Bronchial epithelial cell (primary cell): ENCODE measurements at regions not wholly inside any gene's neighbourhood (a gene's known extent, or its start where the extent isn't known, plus 50 kb on each side); places are given as distances from the start of the nearest gene placed in this dataset.

Experiments
- DNase-seq: peaks from one replicate; pipeline ENCODE4 v3.0.0-alpha.2; 2010; ENCODE audit warnings: low read depth
- FAIRE-seq: peaks from 2 replicates; lab custom pipeline; 2011; peaks lifted over from hg19 to GRCh38; lab: Jason Lieb, UNC
- H3K27me3 ChIP-seq: 2 replicates; pipeline ENCODE4 v1.5.1; 2011; ENCODE audit warnings: low read length; ENCODE audit not compliant: control insufficient read depth, insufficient read depth
- H3K36me3 ChIP-seq: 2 replicates; pipeline ENCODE4 v1.5.1; 2011; ENCODE audit warnings: low read length; ENCODE audit not compliant: control insufficient read depth, insufficient read depth
- H3K4me3 ChIP-seq: 2 replicates; pipeline ENCODE4 v1.5.1; 2011; ENCODE audit warnings: mild to moderate bottlenecking, low read depth, low read length, control low read depth
- CTCF ChIP-seq: IDR thresholded peaks from 2 replicates; pipeline ENCODE4 v1.5.1; 2011; ENCODE audit warnings: mild to moderate bottlenecking, moderate library complexity, low read length, control low read depth, inconsistent platforms; ENCODE audit not compliant: insufficient read depth, severe bottlenecking

- FAIRE-seq, result no peak
- no peak overlapping the region for H3K4me3 ChIP-seq
- H3K36me3 ChIP-seq, result no peaks in the 10 kb centered on the region
- peaks cover 5% of the 10 kb centered on the region for H3K27me3 ChIP-seq
- TF ChIP-seq CTCF, result no peak
- no peak for DNase-seq
Observed at GRCh38 chr2:120520454-120520853, 174.5 kb downstream of the INHBB start.

- Histone ChIP-seq H3K27me3 (peaks cover 5% of the 10 kb centered on the region), H3K36me3 (no peaks in the 10 kb centered on the region), H3K4me3 (no peak overlapping the region)
- DNase-seq, result peak; percentile 41
- TF ChIP-seq CTCF, result peak; percentile 94
- no peak for FAIRE-seq
Observed at GRCh38 chr2:120520929-120521912, 175.3 kb downstream of the INHBB start.

GRCh38 chr2:120522151-120522751 lies 176.3 kb downstream of the INHBB start:
- Histone ChIP-seq H3K27me3 (peaks cover 5% of the 10 kb centered on the region), H3K4me3 (no peak overlapping the region), H3K36me3 (no peaks in the 10 kb centered on the region)
- TF ChIP-seq CTCF, result no peak
- no peak for DNase-seq
- no peak for FAIRE-seq

- FAIRE-seq, result peak; percentile 80
- H3K27me3 ChIP-seq, result peaks cover 6% of the 10 kb centered on the region
Observed at GRCh38 chr2:120523766-120524165, 177.8 kb downstream of the INHBB start.

GRCh38 chr2:120524174-120524573 lies 178.2 kb downstream of the INHBB start:
- H3K27me3 ChIP-seq, result peaks cover 7% of the 10 kb centered on the region
- H3K36me3 ChIP-seq, result no peaks in the 10 kb centered on the region
- no peak for DNase-seq
- no peak overlapping the region for H3K4me3 ChIP-seq
- TF ChIP-seq CTCF, result no peak
- peak; percentile 62 for FAIRE-seq

More at GRCh38 chr2:120523766-120524165, 177.8 kb downstream of the INHBB start:
- no peaks in the 10 kb centered on the region for H3K36me3 ChIP-seq
- no peak overlapping the region for H3K4me3 ChIP-seq
- TF ChIP-seq CTCF, result no peak
- DNase-seq, result no peak
